HEK293 (cell line): ENCODE measurements at regions not wholly inside any gene's neighbourhood (a gene's known extent, or its start where the extent isn't known, plus 50 kb on each side); places are given as distances from the start of the nearest gene placed in this dataset.
"Not testable (repeated sequence)": the region's sequence is repeated elsewhere in the genome, so short reads cannot be mapped to it uniquely, and the experiment has no call there.

Experiments
- CTCF ChIA-PET: fragments of 350-600 bp; formaldehyde crosslinking; extraction: SDS; loops from one replicate; lab custom pipeline; 2021; ENCODE audit warnings: antibody characterized with exemption; lab: Yijun Ruan, JAX
- POLR2A ChIA-PET: fragments of 300-600 bp; formaldehyde crosslinking; extraction: SDS; loops from one replicate; lab custom pipeline; 2020; ENCODE audit warnings: antibody characterized with exemption, inconsistent platforms; lab: Yijun Ruan, JAX
- H3K27ac ChIP-seq: fragments of 200-500 bp; sonication (Bioruptor generic); 2 replicates; pipeline ENCODE4 v1.5.1; 2014; ENCODE audit warnings: low read depth, low read length, control low read depth, inconsistent platforms; ENCODE audit errors: extremely low read depth
- H3K36me3 ChIP-seq, 2 experiments: fragments of 200-500 bp in 1 of 2; sonication (Bioruptor generic) in 1 of 2; 1 replicate in 1 of 2; 2 replicates in 1 of 2; pipeline ENCODE4 v1.5.1; 2014 to 2017; ENCODE audit warnings: inconsistent platforms in 2 of 2, low read length in 2 of 2; ENCODE audit not compliant: control insufficient read depth in 2 of 2, insufficient read depth in 1 of 2
- H3K4me1 ChIP-seq: fragments of 200-500 bp; sonication (Bioruptor generic); 2 replicates; pipeline ENCODE4 v1.5.1; 2014; ENCODE audit warnings: mild to moderate bottlenecking, low read length, inconsistent platforms; ENCODE audit not compliant: control insufficient read depth, insufficient read depth
- H3K4me3 ChIP-seq: 2 replicates; pipeline ENCODE4 v1.5.1; 2011; ENCODE audit warnings: low read depth, mild to moderate bottlenecking, control low read depth, low read length, moderate library complexity
- H3K9me3 ChIP-seq: fragments of 200-500 bp; sonication (Bioruptor generic); 2 replicates; pipeline ENCODE4 v1.5.1; 2014; ENCODE audit warnings: low read depth, low read length, inconsistent platforms; ENCODE audit not compliant: control insufficient read depth, insufficient read depth
- ATF2 ChIP-seq: fragments of 450-650 bp; formaldehyde crosslinking; IDR thresholded peaks from 2 replicates; pipeline ENCODE4 v1.5.1; 2016; ENCODE audit warnings: missing biosample characterization, missing genetic modification characterization, low read depth
- GLI4 ChIP-seq: fragments of 450-650 bp; formaldehyde crosslinking; IDR thresholded peaks from 2 replicates; pipeline ENCODE4 v1.5.1; 2016; ENCODE audit warnings: missing biosample characterization, missing genetic modification characterization
- GLIS1 ChIP-seq: fragments of 450-650 bp; formaldehyde crosslinking; IDR thresholded peaks from 2 replicates; pipeline ENCODE4 v1.5.1; 2016; ENCODE audit warnings: missing biosample characterization, missing genetic modification characterization
- HOXC10 ChIP-seq: sonication (generic); formaldehyde crosslinking; IDR thresholded peaks from 2 replicates; pipeline ENCODE4 v1.8.1; 2023; ENCODE audit warnings: mild to moderate bottlenecking, missing genetic modification reagents
- PRDM2 ChIP-seq: fragments of 450-650 bp; formaldehyde crosslinking; IDR thresholded peaks from 2 replicates; pipeline ENCODE4 v1.5.1; 2016; ENCODE audit warnings: missing biosample characterization, missing genetic modification characterization, borderline replicate concordance
- PRDM6 ChIP-seq: fragments of 450-650 bp; formaldehyde crosslinking; IDR thresholded peaks from 2 replicates; pipeline ENCODE4 v1.5.1; 2017; ENCODE audit warnings: missing biosample characterization, missing genetic modification characterization
- ZBTB20 ChIP-seq: fragments of 450-650 bp; formaldehyde crosslinking; IDR thresholded peaks from 2 replicates; pipeline ENCODE4 v1.5.1; 2016; ENCODE audit warnings: missing biosample characterization, missing genetic modification characterization
- ZEB2 ChIP-seq: fragments of 450-650 bp; formaldehyde crosslinking; IDR thresholded peaks from 2 replicates; pipeline ENCODE4 v1.5.1; 2016; ENCODE audit warnings: missing biosample characterization, missing genetic modification characterization
- ZFP69B ChIP-seq: fragments of 450-650 bp; formaldehyde crosslinking; IDR thresholded peaks from 2 replicates; pipeline ENCODE4 v1.5.1; 2016; ENCODE audit warnings: missing biosample characterization, missing genetic modification characterization
- ZNF23 ChIP-seq: fragments of 450-650 bp; formaldehyde crosslinking; IDR thresholded peaks from 2 replicates; pipeline ENCODE4 v1.5.1; 2016; ENCODE audit warnings: missing biosample characterization, missing genetic modification characterization, borderline replicate concordance
- ZNF248 ChIP-seq: fragments of 450-650 bp; formaldehyde crosslinking; IDR thresholded peaks from 2 replicates; pipeline ENCODE4 v1.5.1; 2017; ENCODE audit warnings: missing biosample characterization, missing genetic modification characterization
- ZNF311 ChIP-seq: fragments of 450-650 bp; formaldehyde crosslinking; IDR thresholded peaks from 2 replicates; pipeline ENCODE4 v1.5.1; 2017; ENCODE audit warnings: missing biosample characterization, missing genetic modification characterization, borderline replicate concordance
- ZNF324 ChIP-seq: fragments of 450-650 bp; formaldehyde crosslinking; IDR thresholded peaks from 2 replicates; pipeline ENCODE4 v1.5.1; 2016; ENCODE audit warnings: missing biosample characterization, missing genetic modification characterization
- ZNF433 ChIP-seq: fragments of 450-650 bp; formaldehyde crosslinking; IDR thresholded peaks from 2 replicates; pipeline ENCODE4 v1.5.1; 2016; ENCODE audit warnings: missing biosample characterization, missing genetic modification characterization, low read depth
- ZNF513 ChIP-seq: fragments of 450-650 bp; IDR thresholded peaks from 2 replicates; pipeline ENCODE4 v1.5.1; 2018; ENCODE audit warnings: missing biosample characterization, missing genetic modification characterization
- ZNF571 ChIP-seq: fragments of 450-650 bp; formaldehyde crosslinking; IDR thresholded peaks from 2 replicates; pipeline ENCODE4 v1.5.0; 2017; ENCODE audit warnings: missing biosample characterization, missing genetic modification characterization
- ZNF585B ChIP-seq: fragments of 450-650 bp; formaldehyde crosslinking; IDR thresholded peaks from 2 replicates; pipeline ENCODE4 v1.5.1; 2016; ENCODE audit warnings: missing biosample characterization, missing genetic modification characterization
- ZNF600 ChIP-seq: fragments of 450-650 bp; formaldehyde crosslinking; IDR thresholded peaks from 2 replicates; pipeline ENCODE4 v1.5.1; 2016; ENCODE audit warnings: missing biosample characterization, missing genetic modification characterization
- ZNF610 ChIP-seq: fragments of 450-650 bp; formaldehyde crosslinking; IDR thresholded peaks from 2 replicates; pipeline ENCODE4 v1.5.1; 2016; ENCODE audit warnings: missing biosample characterization, missing genetic modification characterization, borderline replicate concordance
- ZNF670 ChIP-seq: fragments of 450-650 bp; formaldehyde crosslinking; IDR thresholded peaks from 2 replicates; pipeline ENCODE4 v1.5.1; 2016; ENCODE audit warnings: missing biosample characterization, missing genetic modification characterization, low read depth
- ZNF692 ChIP-seq: fragments of 450-650 bp; formaldehyde crosslinking; IDR thresholded peaks from 2 replicates; pipeline ENCODE4 v1.5.1; 2016; ENCODE audit warnings: missing biosample characterization, missing genetic modification characterization
- ZNF830 ChIP-seq: fragments of 450-650 bp; IDR thresholded peaks from 2 replicates; pipeline ENCODE4 v1.5.0; 2018; ENCODE audit warnings: missing biosample characterization, missing genetic modification characterization, low read depth, mild to moderate bottlenecking, moderate library complexity
- ZNF843 ChIP-seq: fragments of 450-650 bp; formaldehyde crosslinking; IDR thresholded peaks from 2 replicates; pipeline ENCODE4 v1.5.1; 2016; ENCODE audit warnings: missing biosample characterization, missing genetic modification characterization

- TF ChIP-seq ZNF513 (no peak), ZNF311 (no peak), ZNF571 (tag by site-specific recombination) (no peak), ZNF248 (tag by site-specific recombination) (no peak), ZNF585B (no peak), ZNF600 (tag by site-specific recombination) (no peak), ZNF23 (tag by site-specific recombination) (no peak), ZEB2 (tag by site-specific recombination) (no peak)
These were observed 142.4 kb downstream of the SMIM20 start (continued) for GRCh38 chr4:26056406-26056805.

- H3K9me3 ChIP-seq, H3K27ac ChIP-seq, H3K4me3 ChIP-seq, H3K4me1 ChIP-seq, H3K36me3 ChIP-seq, POLR2A ChIA-PET: not testable (repeated sequence)
- CTCF ChIA-PET: interaction anchor here (3.0 kb wide), 1 partner anchor 70 kb away, joined by 15 read pairs; no protein-coding TSS in a partner anchor
These were observed 143.8 kb downstream of the SMIM20 start for GRCh38 chr4:26057839-26058238.

GRCh38 chr4:26058537-26058936 is 144.5 kb downstream of the SMIM20 start:
- no peaks in the 10 kb centered on the region for H3K36me3 ChIP-seq
- no peaks in the 10 kb centered on the region for H3K9me3 ChIP-seq
- no peak overlapping the region for H3K27ac ChIP-seq
- H3K4me3 ChIP-seq: no peak overlapping the region
- ChIA-PET CTCF (interaction anchor here (1.2 to 3.0 kb wide), 2 partner anchors 11 to 71 kb away, joined by 3 to 15 read pairs; no protein-coding TSS in a partner anchor), POLR2A (no interaction called here)
- H3K4me1 ChIP-seq: no peaks in the 10 kb centered on the region
- TF ChIP-seq ZNF433 (no peak), ZNF843 (tag by site-specific recombination) (no peak), ZNF610 (tag by site-specific recombination) (no peak), ZNF324 (tag by site-specific recombination) (no peak), PRDM2 (no peak), ZFP69B (tag by site-specific recombination) (no peak), GLI4 (tag by site-specific recombination) (no peak), HOXC10 (CRISPR knock-in tag) (no peak), ZNF670 (tag by site-specific recombination) (no peak), ZBTB20 (tag by site-specific recombination) (no peak), GLIS1 (no peak), ZNF692 (tag by site-specific recombination) (no peak), ZNF830 (tag by site-specific recombination) (no peak), ATF2 (no peak), PRDM6 (no peak)
